ENCODE measurements at regions not wholly inside any gene's neighbourhood (a gene's known extent, or its start where the extent isn't known, plus 50 kb on each side); places are given as distances from the start of the nearest gene placed in this dataset.

- Histone ChIP-seq H3K79me2 (ENCODE audit: insufficient read depth, low read length) (no peaks in the 10 kb centered on the region), H3K4me2 (ENCODE audit: low read depth, low read length) (no peak overlapping the region), H3K9me3 (ENCODE audit: low read length) (peaks cover 8% of the 10 kb centered on the region; the same call in 1 of the 2 replicates), H2AFZ (ENCODE audit: low read length) (no peak overlapping the region), H3K27me3 (ENCODE audit: control insufficient read depth in 1 of 2, insufficient read depth in 2 of 2, low read length in 2 of 2) (no peaks in the 10 kb centered on the region), H4K20me1 (ENCODE audit: insufficient read depth, low read length) (no peaks in the 10 kb centered on the region), H3K27ac (ENCODE audit: extremely low read length, insufficient read depth, low read length) (no peak overlapping the region), H3K4me1 (ENCODE audit: insufficient read depth, low read length) (peaks cover 13% of the 10 kb centered on the region; the same call in 1 of the 2 replicates), H3K4me3 (replicated peaks in 1 of 3; ENCODE audit: insufficient read depth in 1 of 3, low read depth in 2 of 3, low read length in 3 of 3) (no peak overlapping the region), H3K9ac (ENCODE audit: insufficient read depth, low read depth, low read length) (no peak overlapping the region), H3K36me3 (replicated peaks in 1 of 2; ENCODE audit: control insufficient read depth in 1 of 2, insufficient read depth in 2 of 2, low read length in 2 of 2) (no peaks in the 10 kb centered on the region)
- no TSS peak for BruUV-seq (replicated peaks)
- ChIA-PET POLR2A (interaction anchor here (0.7 kb wide), 1 partner anchor 396 kb away, joined by 5 read pairs; no protein-coding TSS in a partner anchor), CTCF (ENCODE audit: low intra/inter-chr PET ratio, low total read pairs) (interaction anchor here (1.4 to 2.0 kb wide), 2 partner anchors 300 to 396 kb away, joined by 7 to 17 read pairs; no protein-coding TSS in a partner anchor)
- ATAC-seq, result peak; percentile 37; the same call in 1 of the 3 replicates
- 20% methylated on average over 2 of the region's 2 CpGs for WGBS (ENCODE audit: low lambda C conversion rate)
- intact Hi-C loops (cut with micrococcal nuclease; ENCODE audit: unreplicated experiment), result loop anchor here (1.0 to 2.0 kb wide), 2 partner anchors 300 to 396 kb away; no protein-coding TSS in a partner anchor
- DNase-seq (ENCODE audit: low spot score), result peak; percentile 13
- in situ Hi-C loops (cut with HindIII; ENCODE audit: extremely low pct_ligation_motif_present, low pct_unique_long_range_greater_than_20kb), result no loop called here
- peak; percentile 47 for FAIRE-seq
- TF ChIP-seq ZNF713 (CRISPR knock-in tag; IDR thresholded peaks at IDR 0.05), result no peak
- peak; percentile 60 for TF ChIP-seq STAG1 (CRISPR knock-in tag; IDR thresholded peaks at IDR 0.05)
- TF ChIP-seq CTCF (CRISPR knock-in tag; IDR thresholded peaks at IDR 0.05), result peak; percentile 49
- TF ChIP-seq ZUFSP (CRISPR knock-in tag; IDR thresholded peaks at IDR 0.05; ENCODE audit: borderline replicate concordance), result no peak
- TF ChIP-seq MBNL3 (CRISPR knock-in tag; conservative IDR thresholded peaks at IDR 0.05), result no peak
- TF ChIP-seq KLF12 (CRISPR knock-in tag; IDR thresholded peaks at IDR 0.05; ENCODE audit: borderline replicate concordance), result no peak
- TF ChIP-seq SMC3 (IDR thresholded peaks at IDR 0.05; ENCODE audit: low read length), result peak; percentile 65
- TF ChIP-seq FOXA3 (CRISPR knock-in tag; IDR thresholded peaks at IDR 0.05), result no peak
Measured at GRCh38 chr4:13248621-13249298, 235.4 kb downstream of the RAB28 start.

Measured in HepG2 (cell line).